ENCODE measurements at regions not wholly inside any gene's neighbourhood (a gene's known extent, or its start where the extent isn't known, plus 50 kb on each side); places are given as distances from the start of the nearest gene placed in this dataset.

GRCh38 chr10:133026171-133026570 is 61.6 kb upstream of the ADGRA1 start:
- no peak for TF ChIP-seq ZNF274 (IDR thresholded peaks at IDR 0.05; ENCODE audit: low read depth, low read length)
- TF ChIP-seq YY1 (IDR thresholded peaks at IDR 0.05; ENCODE audit: insufficient read depth, insufficient read length) = no peak

Data from NT2/D1 (cell line).